ENCODE measurements at regions not wholly inside any gene's neighbourhood (a gene's known extent, or its start where the extent isn't known, plus 50 kb on each side); places are given as distances from the start of the nearest gene placed in this dataset.
"Not testable (repeated sequence)": the region's sequence is repeated elsewhere in the genome, so short reads cannot be mapped to it uniquely, and the experiment has no call there.

DNA sequence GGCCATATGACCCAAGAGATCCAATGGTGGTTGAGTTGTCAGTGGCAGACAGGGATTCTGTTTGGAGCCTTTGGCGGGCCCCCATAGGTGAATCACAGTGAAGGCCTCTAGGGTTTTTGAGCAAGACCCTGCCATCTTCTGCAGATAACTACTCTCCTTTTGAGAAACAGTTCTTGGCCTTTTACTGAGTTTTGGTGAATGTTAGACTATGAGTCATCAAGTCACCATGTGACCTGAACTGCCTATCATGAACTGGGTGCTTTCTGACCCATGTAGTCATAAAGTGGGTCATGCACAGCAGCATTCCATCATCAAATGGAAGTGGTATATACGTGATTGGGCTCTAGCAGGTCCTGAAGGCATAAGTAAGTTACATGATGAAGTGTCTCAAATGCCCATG lies 236.6 kb downstream of the TFAP2B start:
- H3K9me3 Mint-ChIP-seq: peaks cover 11% of the 10 kb centered on the region
- H3K4me3 Mint-ChIP-seq; H3K36me3 Mint-ChIP-seq (ENCODE audit: low read depth); intact Hi-C loops (cut with micrococcal nuclease); H3K27ac Mint-ChIP-seq; H3K27me3 Mint-ChIP-seq (ENCODE audit: insufficient read depth); H3K4me1 Mint-ChIP-seq (ENCODE audit: low read depth); DNase-seq (ENCODE audit: low spot score): not testable (repeated sequence)

DNA sequence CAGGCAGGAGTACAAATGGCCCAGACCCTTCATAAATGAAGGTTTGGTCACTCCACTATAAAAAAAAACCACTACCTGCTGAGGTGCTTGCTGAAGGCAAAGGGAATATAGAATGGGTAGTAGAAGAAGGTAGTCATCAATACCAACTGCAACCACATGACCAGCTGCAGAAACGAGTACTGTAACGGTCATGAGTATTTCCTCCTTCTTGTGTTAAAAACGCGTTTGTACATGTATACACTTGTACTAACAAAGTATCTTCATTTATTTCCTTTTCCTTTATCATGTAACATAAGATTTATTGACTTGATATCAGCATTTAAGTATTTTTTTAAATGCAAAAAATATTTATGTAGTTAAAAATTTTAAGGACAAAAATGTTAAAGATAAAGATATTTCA lies 238.6 kb downstream of the TFAP2B start:
- no peak overlapping the region for H3K4me3 Mint-ChIP-seq
- intact Hi-C loops (cut with micrococcal nuclease): no loop called here
- H3K9me3 Mint-ChIP-seq: peaks cover 11% of the 10 kb centered on the region
- no peaks in the 10 kb centered on the region for H3K4me1 Mint-ChIP-seq (ENCODE audit: low read depth)
- no peak overlapping the region for H3K27ac Mint-ChIP-seq
- no peaks in the 10 kb centered on the region for H3K27me3 Mint-ChIP-seq (ENCODE audit: insufficient read depth)
- H3K36me3 Mint-ChIP-seq (ENCODE audit: low read depth): no peaks in the 10 kb centered on the region
- no peak for DNase-seq (ENCODE audit: low spot score)

DNA sequence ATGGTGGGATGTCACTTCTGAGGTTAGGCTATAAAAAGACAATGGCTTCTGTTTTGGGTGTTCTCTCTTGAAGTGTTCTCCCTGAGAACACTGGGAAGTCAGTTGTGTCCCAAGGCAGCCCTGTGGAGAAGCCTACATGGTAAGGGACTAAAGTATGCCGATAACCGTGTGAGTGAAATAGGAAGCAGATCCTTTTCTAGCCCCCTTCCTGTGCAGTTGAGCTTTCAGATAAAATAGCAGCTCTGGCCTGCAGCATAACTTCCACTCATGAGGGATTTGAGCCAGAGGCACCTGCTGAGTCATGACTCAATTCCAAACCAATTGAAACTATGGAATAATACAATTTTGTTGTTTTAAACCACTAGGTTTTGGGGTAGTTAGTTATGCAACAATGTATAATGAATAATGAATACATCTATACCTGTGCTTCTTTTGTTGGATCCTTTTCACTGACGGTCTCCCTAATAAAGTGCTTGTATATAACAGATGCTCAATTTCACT lies 241.6 kb downstream of the TFAP2B start:
- H3K4me1 Mint-ChIP-seq (ENCODE audit: low read depth): no peaks in the 10 kb centered on the region
- no peak for DNase-seq (ENCODE audit: low spot score)
- no peak overlapping the region for H3K27ac Mint-ChIP-seq
- H3K27me3 Mint-ChIP-seq (ENCODE audit: insufficient read depth): no peaks in the 10 kb centered on the region
- no peak overlapping the region for H3K4me3 Mint-ChIP-seq
- no peaks in the 10 kb centered on the region for H3K36me3 Mint-ChIP-seq (ENCODE audit: low read depth)
- H3K9me3 Mint-ChIP-seq: peaks cover 6% of the 10 kb centered on the region
- intact Hi-C loops (cut with micrococcal nuclease): no loop called here

DNA sequence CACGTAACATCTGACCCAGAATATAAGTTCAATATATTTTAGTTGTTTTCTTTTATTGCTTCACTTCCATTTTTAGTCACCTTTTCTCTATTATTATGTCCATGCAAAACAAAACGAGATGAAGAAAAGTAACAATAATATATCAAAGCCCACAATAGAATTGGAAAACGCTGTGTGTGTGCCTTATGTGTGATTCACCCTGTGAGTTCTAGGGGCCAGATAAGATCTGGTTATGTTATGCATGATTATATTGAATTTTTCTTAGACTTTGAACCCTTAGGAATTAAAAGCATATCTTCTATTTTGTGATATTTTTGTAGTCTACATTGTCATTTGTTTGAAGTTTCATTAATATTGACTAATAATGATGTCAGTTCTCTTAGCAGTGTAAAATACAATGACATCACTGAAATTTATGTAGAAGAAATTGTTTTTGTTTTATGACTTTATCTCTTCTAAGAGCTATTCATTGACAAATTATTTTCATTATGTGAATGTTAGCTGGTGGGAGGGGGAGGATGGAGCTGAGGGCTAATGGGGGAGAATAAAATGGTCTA lies 243.6 kb downstream of the TFAP2B start:
- no peaks in the 10 kb centered on the region for H3K36me3 Mint-ChIP-seq (ENCODE audit: low read depth)
- H3K9me3 Mint-ChIP-seq: peaks cover 6% of the 10 kb centered on the region
- no peak overlapping the region for H3K27ac Mint-ChIP-seq
- no peaks in the 10 kb centered on the region for H3K27me3 Mint-ChIP-seq (ENCODE audit: insufficient read depth)
- H3K4me1 Mint-ChIP-seq (ENCODE audit: low read depth): no peaks in the 10 kb centered on the region
- no peak for DNase-seq (ENCODE audit: low spot score)
- intact Hi-C loops (cut with micrococcal nuclease): no loop called here
- H3K4me3 Mint-ChIP-seq: no peak overlapping the region

DNA sequence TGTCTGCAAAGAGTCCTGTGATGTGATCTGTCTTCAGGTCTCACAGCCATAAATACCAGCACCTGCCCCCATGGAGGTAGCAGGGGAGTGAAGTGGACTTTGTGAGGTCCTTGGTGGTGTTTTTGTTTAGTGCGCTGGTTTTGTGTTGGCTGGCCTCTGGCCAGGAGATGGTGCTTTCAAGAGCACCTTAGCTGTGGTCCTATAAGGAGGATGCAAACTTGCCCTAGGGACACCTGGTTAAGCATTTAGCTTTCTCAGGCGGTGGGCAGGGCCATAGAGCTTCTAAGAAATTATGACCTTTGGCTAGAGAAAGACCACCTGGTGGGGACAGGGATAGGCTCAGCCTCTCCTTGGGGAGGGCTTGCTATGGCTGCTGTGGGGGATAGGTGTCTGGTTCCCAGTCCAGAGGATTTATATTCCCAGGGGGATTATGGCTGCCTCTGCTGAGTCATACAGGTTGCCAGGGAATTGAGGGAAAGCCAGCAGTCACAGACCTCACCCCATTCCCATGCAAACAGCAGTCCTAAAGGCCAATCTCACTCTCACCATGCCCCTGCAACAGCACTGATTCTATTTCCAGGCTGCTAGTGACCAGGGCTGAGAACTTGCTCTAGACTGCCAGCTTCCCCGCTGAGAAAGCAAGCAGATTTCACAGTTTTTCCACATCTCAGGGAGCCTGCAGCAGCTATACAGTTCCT lies 259.3 kb downstream of the TFAP2B start:
- H3K36me3 Mint-ChIP-seq (ENCODE audit: low read depth): no peaks in the 10 kb centered on the region
- no peak overlapping the region for H3K4me3 Mint-ChIP-seq
- DNase-seq (ENCODE audit: low spot score): no peak
- H3K9me3 Mint-ChIP-seq: no peaks in the 10 kb centered on the region
- no peaks in the 10 kb centered on the region for H3K27me3 Mint-ChIP-seq (ENCODE audit: insufficient read depth)
- no peaks in the 10 kb centered on the region for H3K4me1 Mint-ChIP-seq (ENCODE audit: low read depth)
- no peak overlapping the region for H3K27ac Mint-ChIP-seq
- intact Hi-C loops (cut with micrococcal nuclease): no loop called here

DNA sequence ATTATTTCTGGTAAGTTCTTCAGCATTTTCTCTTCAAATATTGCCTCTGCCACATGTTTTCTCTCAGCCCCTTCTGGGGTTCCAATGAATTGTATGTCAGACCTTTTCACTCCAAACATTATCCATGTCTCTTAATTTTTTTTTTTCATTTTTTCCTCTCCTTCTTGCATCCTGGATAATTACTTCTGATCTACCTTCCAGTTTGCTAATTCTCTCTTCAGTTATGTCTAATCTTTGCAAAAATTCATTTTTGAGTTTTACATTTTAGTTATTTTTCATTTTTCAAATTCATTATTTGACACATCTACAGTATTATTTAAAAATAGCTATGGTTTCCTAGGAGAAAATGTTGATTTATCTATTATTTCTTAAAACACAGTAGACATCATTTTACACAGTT lies 271.7 kb downstream of the TFAP2B start:
- no peak overlapping the region for H3K27ac Mint-ChIP-seq
- no peak overlapping the region for H3K4me3 Mint-ChIP-seq
- H3K36me3 Mint-ChIP-seq (ENCODE audit: low read depth): no peaks in the 10 kb centered on the region
- no peaks in the 10 kb centered on the region for H3K27me3 Mint-ChIP-seq (ENCODE audit: insufficient read depth)
- H3K4me1 Mint-ChIP-seq (ENCODE audit: low read depth): no peaks in the 10 kb centered on the region
- peaks cover 8% of the 10 kb centered on the region for H3K9me3 Mint-ChIP-seq
- no peak for DNase-seq (ENCODE audit: low spot score)
- intact Hi-C loops (cut with micrococcal nuclease): no loop called here

DNA sequence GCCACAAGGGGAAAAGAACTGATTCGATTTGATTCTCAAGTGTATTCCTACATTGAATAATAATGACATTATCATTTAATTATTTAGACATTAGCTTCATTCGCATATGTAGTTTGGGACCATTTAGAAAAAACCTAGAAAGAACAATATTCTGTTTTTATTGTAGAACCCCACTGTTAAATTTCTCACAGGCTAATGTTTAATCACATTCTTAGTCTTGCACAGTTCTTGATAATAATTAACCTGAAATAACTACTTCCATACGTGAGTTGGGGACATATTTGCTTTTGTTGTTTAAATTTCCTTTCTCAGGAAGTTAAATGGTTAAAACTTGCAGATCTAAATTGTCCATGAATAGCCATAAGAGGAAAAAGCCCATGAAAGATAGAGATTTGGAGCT lies 275.2 kb downstream of the TFAP2B start:
- intact Hi-C loops (cut with micrococcal nuclease): no loop called here
- Mint-ChIP-seq H3K36me3 (ENCODE audit: low read depth) (no peaks in the 10 kb centered on the region), H3K4me3 (no peak overlapping the region), H3K27me3 (ENCODE audit: insufficient read depth) (no peaks in the 10 kb centered on the region), H3K4me1 (ENCODE audit: low read depth) (no peaks in the 10 kb centered on the region), H3K27ac (no peak overlapping the region), H3K9me3 (peaks cover 8% of the 10 kb centered on the region)
- DNase-seq (ENCODE audit: low spot score): no peak

DNA sequence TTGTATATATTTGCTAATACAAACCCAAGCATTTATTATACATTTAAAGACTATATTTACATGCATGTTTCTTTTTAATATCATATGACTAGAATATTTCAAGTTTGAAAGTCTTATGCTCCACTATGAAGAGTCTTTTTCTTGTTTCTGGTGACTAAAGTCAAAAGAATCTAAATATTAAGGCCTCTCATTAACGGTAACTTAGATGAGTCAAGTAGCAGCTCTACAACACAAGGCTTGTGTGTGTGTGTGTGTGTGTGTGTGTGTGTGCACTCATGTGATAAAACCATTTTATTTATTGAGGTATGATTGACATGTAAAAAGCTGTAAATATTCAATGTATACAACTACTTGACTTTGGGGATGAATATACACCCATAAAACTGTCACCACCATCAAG lies 275.6 kb downstream of the TFAP2B start:
- Mint-ChIP-seq H3K36me3 (ENCODE audit: low read depth) (no peaks in the 10 kb centered on the region), H3K4me1 (ENCODE audit: low read depth) (no peaks in the 10 kb centered on the region), H3K4me3 (no peak overlapping the region), H3K27ac (no peak overlapping the region), H3K9me3 (peaks cover 8% of the 10 kb centered on the region), H3K27me3 (ENCODE audit: insufficient read depth) (no peaks in the 10 kb centered on the region)
- no peak for DNase-seq (ENCODE audit: low spot score)
- intact Hi-C loops (cut with micrococcal nuclease): no loop called here

DNA sequence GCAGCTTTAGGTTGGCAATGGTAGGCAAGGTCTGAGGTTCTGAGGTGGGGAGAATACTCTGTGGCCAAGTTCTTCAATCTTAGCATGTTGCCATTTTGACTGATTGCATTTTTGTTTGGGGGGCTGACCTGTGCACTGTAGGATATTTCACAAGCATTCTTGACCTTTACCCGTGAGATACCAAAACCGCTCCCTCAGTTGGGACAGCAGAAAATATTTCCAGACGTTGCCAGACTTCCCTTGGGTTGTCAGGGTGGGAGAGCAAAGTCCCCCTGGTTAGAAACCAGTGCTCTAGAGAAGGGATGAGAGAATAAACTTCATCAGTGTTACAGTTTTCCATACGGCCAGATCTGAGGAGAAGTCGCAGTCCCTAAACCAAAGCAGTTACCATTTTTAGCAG lies 279.6 kb downstream of the TFAP2B start:
- DNase-seq (ENCODE audit: low spot score): no peak
- Mint-ChIP-seq H3K27me3 (ENCODE audit: insufficient read depth) (no peaks in the 10 kb centered on the region), H3K9me3 (peaks cover 3% of the 10 kb centered on the region), H3K4me3 (no peak overlapping the region), H3K4me1 (ENCODE audit: low read depth) (no peaks in the 10 kb centered on the region), H3K27ac (no peak overlapping the region), H3K36me3 (ENCODE audit: low read depth) (no peaks in the 10 kb centered on the region)
- intact Hi-C loops (cut with micrococcal nuclease): no loop called here

DNA sequence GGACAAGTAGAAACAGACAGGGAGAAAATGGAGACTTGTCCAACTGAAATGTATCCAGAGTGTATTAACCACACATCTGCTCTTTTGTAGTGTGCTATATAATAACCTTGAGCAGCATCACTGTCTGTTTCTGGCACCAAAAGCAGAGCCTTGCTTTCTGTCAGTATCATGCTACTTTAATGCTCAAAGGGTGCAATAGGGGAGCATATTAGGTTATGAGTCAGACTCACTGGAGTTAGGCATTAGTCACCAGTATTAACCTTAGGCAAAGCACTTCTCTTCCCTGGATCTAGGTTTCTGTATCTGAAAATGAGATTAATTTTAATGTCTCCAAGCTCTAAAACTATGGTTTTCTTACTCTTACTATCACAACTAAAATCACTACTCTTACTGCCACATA lies 280.1 kb downstream of the TFAP2B start:
- intact Hi-C loops (cut with micrococcal nuclease): no loop called here
- H3K27me3 Mint-ChIP-seq (ENCODE audit: insufficient read depth): no peaks in the 10 kb centered on the region
- no peak overlapping the region for H3K27ac Mint-ChIP-seq
- no peak overlapping the region for H3K4me3 Mint-ChIP-seq
- DNase-seq (ENCODE audit: low spot score): no peak
- H3K9me3 Mint-ChIP-seq: peaks cover 3% of the 10 kb centered on the region
- no peaks in the 10 kb centered on the region for H3K4me1 Mint-ChIP-seq (ENCODE audit: low read depth)
- no peaks in the 10 kb centered on the region for H3K36me3 Mint-ChIP-seq (ENCODE audit: low read depth)

DNA sequence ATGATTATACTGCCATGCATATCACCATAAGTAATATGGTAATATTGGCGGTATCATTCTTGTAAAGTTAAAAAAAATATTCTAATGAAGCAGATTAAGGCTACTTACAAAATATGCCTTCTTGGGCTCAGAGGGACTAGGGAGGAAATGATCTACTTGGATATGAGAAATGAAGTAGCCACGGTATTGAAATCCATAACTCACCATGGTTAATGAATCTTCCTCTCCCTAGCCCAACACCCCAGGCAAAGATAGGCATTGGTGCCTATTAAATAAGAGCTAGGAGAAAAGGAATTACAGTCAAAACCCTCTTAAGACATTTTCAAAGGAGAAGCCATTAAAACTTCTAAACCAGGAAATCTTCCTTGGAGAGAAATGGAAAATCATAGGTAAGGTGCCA lies 280.5 kb downstream of the TFAP2B start:
- Mint-ChIP-seq H3K4me3 (no peak overlapping the region), H3K9me3 (peaks cover 3% of the 10 kb centered on the region), H3K4me1 (ENCODE audit: low read depth) (no peaks in the 10 kb centered on the region), H3K27ac (no peak overlapping the region), H3K27me3 (ENCODE audit: insufficient read depth) (no peaks in the 10 kb centered on the region), H3K36me3 (ENCODE audit: low read depth) (no peaks in the 10 kb centered on the region)
- intact Hi-C loops (cut with micrococcal nuclease): no loop called here
- DNase-seq (ENCODE audit: low spot score): no peak

DNA sequence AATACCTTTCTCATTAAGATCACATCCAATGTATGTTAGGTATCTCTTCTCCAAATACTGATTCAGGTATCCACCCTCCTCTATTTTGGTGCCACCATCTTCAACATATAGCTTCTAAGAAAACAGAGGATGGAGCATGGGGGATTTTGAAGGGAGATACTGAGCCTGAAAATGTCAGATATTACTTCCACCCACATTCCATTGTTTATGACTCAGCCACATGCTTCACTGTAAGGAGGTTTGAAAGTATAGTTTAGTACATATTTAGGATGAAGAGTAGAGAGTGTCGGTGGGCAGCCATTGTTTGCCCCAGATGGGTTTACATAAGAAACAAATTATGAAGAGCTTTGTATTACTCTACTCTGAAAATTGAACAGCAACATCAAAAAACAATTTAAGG lies 286.7 kb downstream of the TFAP2B start:
- H3K4me3 Mint-ChIP-seq: no peak overlapping the region
- H3K4me1 Mint-ChIP-seq (ENCODE audit: low read depth): no peaks in the 10 kb centered on the region
- DNase-seq (ENCODE audit: low spot score): no peak
- no peaks in the 10 kb centered on the region for H3K27me3 Mint-ChIP-seq (ENCODE audit: insufficient read depth)
- intact Hi-C loops (cut with micrococcal nuclease): no loop called here
- H3K9me3 Mint-ChIP-seq: peaks cover 10% of the 10 kb centered on the region
- no peaks in the 10 kb centered on the region for H3K36me3 Mint-ChIP-seq (ENCODE audit: low read depth)
- H3K27ac Mint-ChIP-seq: no peak overlapping the region

DNA sequence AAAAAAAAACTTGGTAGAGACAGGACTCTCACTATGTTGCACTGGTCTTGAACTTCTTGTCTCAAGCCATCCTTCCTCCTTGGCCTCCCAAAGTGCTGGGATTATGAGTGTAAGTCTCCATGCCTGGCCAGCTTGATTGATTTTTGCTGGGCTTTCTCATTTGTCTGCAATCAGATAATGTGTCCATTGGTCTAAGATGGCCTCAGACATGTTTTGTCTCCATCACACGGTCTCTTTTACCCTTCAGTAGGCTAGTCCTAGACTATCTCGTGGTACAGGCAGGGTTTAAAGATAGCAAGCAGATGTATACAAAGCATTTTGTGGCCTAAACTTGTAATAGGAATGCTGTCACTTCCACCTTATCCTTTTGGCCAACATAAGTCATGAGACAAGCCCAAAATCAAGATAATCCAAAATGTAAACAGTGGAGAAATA lies 289.1 kb downstream of the TFAP2B start:
- Mint-ChIP-seq H3K4me3 (no peak overlapping the region), H3K9me3 (peaks cover 10% of the 10 kb centered on the region), H3K27ac (no peak overlapping the region), H3K4me1 (ENCODE audit: low read depth) (no peaks in the 10 kb centered on the region), H3K36me3 (ENCODE audit: low read depth) (no peaks in the 10 kb centered on the region), H3K27me3 (ENCODE audit: insufficient read depth) (no peaks in the 10 kb centered on the region)
- DNase-seq (ENCODE audit: low spot score): no peak
- intact Hi-C loops (cut with micrococcal nuclease): no loop called here

All from activated T-helper 1 cell treated with anti-CD3 and anti-CD28 coated beads, Interleukin-12 subunit alpha, Interleukin-12 subunit beta, Interleukin-2, Interleukin-4 antibody, amounts not matched to agents 30 ng/mL and 10 ng/mL and 1 ng/mL, durations not matched to agents 14 hours and 24 hours and 36 hours (primary cell).